NCI-H146 (cell line): ENCODE measurements at regions not wholly inside any gene's neighbourhood (a gene's known extent, or its start where the extent isn't known, plus 50 kb on each side); places are given as distances from the start of the nearest gene placed in this dataset.

ENCODE experiments used
- DNase-seq: peaks from one replicate; lab custom pipeline; 2025; lab: John Stamatoyannopoulos, UW

GRCh38 chr7:18243731-18244130 is 216.1 kb upstream of the PRPS1L1 start:
- DNase-seq, result no peak

- DNase-seq, result no peak
Observed at GRCh38 chr7:18250133-18250532, 222.5 kb upstream of the PRPS1L1 start.

- no peak for DNase-seq
Observed at GRCh38 chr7:18257711-18258110, 230.1 kb upstream of the PRPS1L1 start.

GRCh38 chr7:18262058-18262457 is 233.5 kb upstream of the HDAC9 start:
- peak; percentile 1 for DNase-seq

- DNase-seq, result no peak
Observed at GRCh38 chr7:18265611-18266281, 229.8 kb upstream of the HDAC9 start.

- DNase-seq, result no peak
Observed at GRCh38 chr7:18268571-18268970, 227.0 kb upstream of the HDAC9 start.

DNA sequence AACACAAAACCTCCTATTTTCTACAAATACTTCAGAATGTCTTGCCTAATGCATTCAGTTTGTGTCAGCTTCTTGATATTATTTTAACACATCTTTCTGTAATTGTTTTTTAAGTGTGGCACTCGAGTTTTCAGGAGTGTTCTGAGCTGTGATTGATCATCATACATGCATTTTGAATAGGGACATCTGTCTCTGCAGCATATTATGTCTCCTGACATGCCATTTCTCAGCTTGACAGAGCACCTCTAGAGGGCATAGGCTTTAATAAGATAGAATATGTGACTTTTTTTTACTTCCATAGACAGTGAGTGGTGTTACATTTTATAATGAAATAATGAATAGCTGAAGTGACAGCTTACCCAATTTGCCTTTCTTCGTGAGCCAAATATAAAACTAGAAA is 219.2 kb upstream of the HDAC9 start:
- no peak for DNase-seq

- DNase-seq, result no peak
Observed at GRCh38 chr7:18278316-18278715, 217.2 kb upstream of the HDAC9 start.

GRCh38 chr7:18283045-18283444 is 212.5 kb upstream of the HDAC9 start:
- DNase-seq, result no peak

- DNase-seq, result no peak
Observed at GRCh38 chr7:18287482-18287881, 208.1 kb upstream of the HDAC9 start.

GRCh38 chr7:18288322-18289037 is 207.1 kb upstream of the HDAC9 start:
- no peak for DNase-seq

DNA sequence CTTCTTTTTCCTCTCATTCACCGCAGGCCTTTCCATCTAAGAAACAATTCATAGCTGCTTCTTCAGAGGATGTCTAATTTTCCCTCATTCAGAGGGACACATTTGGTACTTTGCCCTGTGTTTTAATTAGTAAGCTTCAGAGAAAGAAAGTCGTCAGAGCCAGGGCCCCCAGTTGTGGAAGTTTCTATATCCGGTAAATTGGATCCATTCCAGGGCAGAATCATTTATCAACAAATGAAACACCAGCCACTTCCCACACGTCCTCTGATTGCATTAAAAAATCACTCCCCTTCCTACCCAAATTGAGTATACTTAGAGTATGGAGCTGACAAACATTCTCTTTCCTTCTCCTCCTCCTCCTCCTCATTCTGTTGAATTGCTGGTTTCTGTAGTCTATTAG is 205.8 kb upstream of the HDAC9 start:
- no peak for DNase-seq

GRCh38 chr7:18290223-18290622 is 205.3 kb upstream of the HDAC9 start:
- DNase-seq, result no peak

GRCh38 chr7:18290865-18291264 is 204.7 kb upstream of the HDAC9 start:
- DNase-seq, result no peak

GRCh38 chr7:18292584-18292983 is 203.0 kb upstream of the HDAC9 start:
- DNase-seq, result no peak

DNA sequence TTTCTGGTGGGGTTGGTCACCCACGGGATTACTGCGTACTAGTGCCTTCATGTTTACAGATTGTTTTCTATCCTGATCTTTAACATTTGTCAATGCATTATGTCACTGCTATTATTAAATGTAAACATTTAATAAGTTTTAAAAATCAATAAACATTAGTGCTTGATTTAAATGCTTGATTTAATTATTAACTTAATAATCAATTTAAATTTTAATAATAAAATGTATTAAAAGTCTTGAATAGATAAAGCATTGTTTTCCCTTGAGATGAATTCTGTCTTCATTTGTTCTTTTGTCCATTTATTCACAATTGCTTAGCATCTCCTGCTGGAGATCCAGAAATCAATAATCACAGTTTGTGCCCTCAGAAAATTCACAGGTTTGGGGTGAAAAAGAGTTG is 201.8 kb upstream of the HDAC9 start:
- DNase-seq, result no peak

- DNase-seq, result no peak
Observed at GRCh38 chr7:18294411-18294810, 201.1 kb upstream of the HDAC9 start.

DNA sequence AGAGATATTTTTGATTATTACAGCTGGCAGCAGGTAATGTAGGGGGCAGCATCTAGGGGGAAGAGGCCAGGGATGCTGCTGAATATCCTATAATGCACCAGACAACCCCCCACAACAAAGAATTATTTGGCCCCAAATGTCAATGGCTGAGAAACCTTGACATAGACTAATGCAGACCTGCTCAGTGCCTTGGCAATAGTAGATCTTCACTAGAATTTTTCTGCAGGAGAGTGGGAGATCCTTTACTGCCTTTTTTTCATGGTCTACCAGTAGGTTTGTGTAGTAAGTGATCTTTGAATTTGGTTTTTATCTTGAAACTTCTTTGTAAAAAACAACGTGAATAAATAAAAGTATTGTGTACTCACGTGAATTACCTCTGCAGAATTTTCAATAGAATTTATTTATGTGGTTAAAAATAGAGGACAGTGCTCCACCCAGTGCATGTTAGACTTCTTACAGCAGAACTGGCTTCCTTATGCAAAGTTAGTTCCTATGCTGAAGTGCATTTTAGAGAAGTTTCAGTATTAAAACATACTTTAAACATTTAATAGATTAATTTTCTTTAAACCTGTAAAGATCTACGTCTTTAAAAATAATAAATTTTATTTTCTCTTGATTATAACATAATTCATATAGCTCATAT is 199.6 kb upstream of the HDAC9 start:
- DNase-seq, result no peak

DNA sequence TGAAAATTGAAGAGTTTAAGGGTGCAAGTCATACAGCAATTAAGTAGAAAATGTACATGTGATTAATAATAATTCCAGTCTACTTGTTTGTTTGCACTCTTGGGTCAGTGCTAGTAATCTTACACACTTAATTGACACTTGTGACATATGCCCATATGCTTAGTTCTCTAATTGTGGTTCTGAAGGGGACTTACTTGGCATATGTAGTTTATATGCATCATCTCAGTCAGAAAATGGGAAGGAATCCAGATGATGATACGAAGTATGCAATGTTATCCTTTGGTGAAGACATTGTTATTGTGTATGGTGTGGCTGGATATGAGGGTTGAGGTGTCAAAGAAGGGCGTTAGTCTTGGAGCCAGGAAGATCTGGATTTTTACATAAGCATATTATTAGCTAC is 193.5 kb upstream of the HDAC9 start:
- no peak for DNase-seq

DNA sequence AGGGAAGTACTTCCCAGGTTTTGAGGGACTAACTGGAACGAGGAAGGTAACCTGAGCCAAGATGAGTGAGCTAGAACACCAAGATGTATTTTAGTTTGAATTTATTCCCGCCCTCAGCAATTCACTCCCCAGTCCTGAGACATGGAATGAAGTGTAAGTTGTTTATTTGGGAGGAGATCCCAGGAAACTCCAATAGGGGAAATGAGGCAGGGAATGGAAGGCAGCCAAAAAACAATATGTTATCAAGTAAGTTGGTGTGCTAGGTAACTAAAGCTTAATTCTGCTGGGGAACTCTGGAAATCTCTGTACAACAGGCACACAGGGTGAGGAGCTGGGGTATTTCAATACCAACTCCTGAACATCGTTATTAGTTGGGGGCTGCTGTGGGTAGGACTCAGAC is 189.7 kb upstream of the HDAC9 start:
- DNase-seq, result no peak

GRCh38 chr7:18306696-18307095 is 188.9 kb upstream of the HDAC9 start:
- no peak for DNase-seq

DNA sequence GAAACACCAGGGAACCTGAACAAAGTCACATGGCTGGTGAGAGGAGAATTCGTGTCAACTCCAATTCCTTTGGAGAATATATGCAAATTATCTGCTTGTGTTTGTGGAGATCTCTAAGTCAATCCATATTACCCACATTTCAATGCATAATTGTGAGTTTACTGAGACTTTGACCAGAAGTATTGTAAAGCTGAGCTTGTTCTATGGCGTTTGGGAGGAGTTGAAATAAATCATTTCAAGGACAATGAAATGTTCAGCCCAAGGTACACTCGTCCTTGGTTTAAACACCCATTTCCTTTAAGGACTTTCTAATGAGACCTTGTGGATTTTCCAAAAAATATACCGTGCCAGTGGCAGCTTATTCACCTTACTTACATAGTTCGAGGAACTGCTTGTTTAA is 186.6 kb upstream of the HDAC9 start:
- DNase-seq, result no peak

- no peak for DNase-seq
Observed at GRCh38 chr7:18312482-18312881, 183.1 kb upstream of the HDAC9 start.
